NCI-H526 (cell line): ENCODE measurements at regions not wholly inside any gene's neighbourhood (a gene's known extent, or its start where the extent isn't known, plus 50 kb on each side); places are given as distances from the start of the nearest gene placed in this dataset.

ENCODE experiments used
- DNase-seq, 2 experiments: peaks; one replicate each; lab custom pipeline; 2025; lab: John Stamatoyannopoulos, UW

- DNase-seq, result peak; percentile 64 to 81
Observed at GRCh38 chr1:2865571-2866421, 64.3 kb upstream of the TTC34 start.

- no peak for DNase-seq
Observed at GRCh38 chr1:2866422-2867086, 65.1 kb upstream of the TTC34 start.

GRCh38 chr1:2867087-2867425, 65.6 kb upstream of the TTC34 start:
- no peak for DNase-seq

GRCh38 chr1:2867861-2868260, 66.4 kb upstream of the TTC34 start:
- no peak for DNase-seq

- no peak for DNase-seq
Observed at GRCh38 chr1:2868571-2869195, 67.2 kb upstream of the TTC34 start.

- DNase-seq, result no peak
Observed at GRCh38 chr1:2871246-2871815, 69.8 kb upstream of the TTC34 start.

GRCh38 chr1:2874207-2874606, 72.7 kb upstream of the TTC34 start:
- DNase-seq, result no peak

- DNase-seq, result no peak
Observed at GRCh38 chr1:2874607-2875480, 73.4 kb upstream of the TTC34 start.

- peak in 1 of 2 experiments; percentile 27 for DNase-seq
Observed at GRCh38 chr1:2875707-2876561, 74.4 kb upstream of the TTC34 start.

- no peak for DNase-seq
Observed at GRCh38 chr1:2876846-2877245, 75.4 kb upstream of the TTC34 start.

- DNase-seq, result no peak
Observed at GRCh38 chr1:2877391-2877790, 75.9 kb upstream of the TTC34 start.

- DNase-seq, result no peak
Observed at GRCh38 chr1:2878591-2878990, 77.1 kb upstream of the TTC34 start.

- DNase-seq, result no peak
Observed at GRCh38 chr1:2879026-2879425, 77.5 kb upstream of the TTC34 start.

- no peak for DNase-seq
Observed at GRCh38 chr1:2879591-2879990, 78.1 kb upstream of the TTC34 start.

GRCh38 chr1:2880086-2880485, 78.6 kb upstream of the TTC34 start:
- no peak for DNase-seq

GRCh38 chr1:2880812-2881295, 79.4 kb upstream of the TTC34 start:
- DNase-seq, result no peak

GRCh38 chr1:2881556-2881955, 80.1 kb upstream of the TTC34 start:
- no peak for DNase-seq

- no peak for DNase-seq
Observed at GRCh38 chr1:2882966-2883696, 81.6 kb upstream of the TTC34 start.

- DNase-seq, result no peak
Observed at GRCh38 chr1:2885001-2885400, 83.5 kb upstream of the TTC34 start.

GRCh38 chr1:2886631-2887030, 85.1 kb upstream of the TTC34 start:
- no peak for DNase-seq
